ENCODE measurements at regions not wholly inside any gene's neighbourhood (a gene's known extent, or its start where the extent isn't known, plus 50 kb on each side); places are given as distances from the start of the nearest gene placed in this dataset.

- ATAC-seq (ENCODE audit: insufficient read depth, low FRiP score) (no peak), DNase-seq (no peak)
- H3K9me3 ChIP-seq (ENCODE audit: control insufficient read depth in 4 of 4, insufficient read depth in 3 of 4, low read length in 3 of 4): no peaks in the 10 kb centered on the region
- no peak overlapping the region for H3K27ac ChIP-seq (ENCODE audit: low read depth in 1 of 2, low read length in 1 of 2)
- no peak overlapping the region for H3K9ac ChIP-seq (ENCODE audit: insufficient read depth in 1 of 2, low read length in 2 of 2)
- no peaks in the 10 kb centered on the region for H3K27me3 ChIP-seq (ENCODE audit: control insufficient read depth in 3 of 3, insufficient read depth in 3 of 3, low read length in 2 of 3)
- H3K4me1 ChIP-seq (ENCODE audit: control insufficient read depth in 5 of 5, insufficient read depth in 5 of 5, low read length in 5 of 5): no peaks in the 10 kb centered on the region
- TF ChIP-seq, protein P1, sequence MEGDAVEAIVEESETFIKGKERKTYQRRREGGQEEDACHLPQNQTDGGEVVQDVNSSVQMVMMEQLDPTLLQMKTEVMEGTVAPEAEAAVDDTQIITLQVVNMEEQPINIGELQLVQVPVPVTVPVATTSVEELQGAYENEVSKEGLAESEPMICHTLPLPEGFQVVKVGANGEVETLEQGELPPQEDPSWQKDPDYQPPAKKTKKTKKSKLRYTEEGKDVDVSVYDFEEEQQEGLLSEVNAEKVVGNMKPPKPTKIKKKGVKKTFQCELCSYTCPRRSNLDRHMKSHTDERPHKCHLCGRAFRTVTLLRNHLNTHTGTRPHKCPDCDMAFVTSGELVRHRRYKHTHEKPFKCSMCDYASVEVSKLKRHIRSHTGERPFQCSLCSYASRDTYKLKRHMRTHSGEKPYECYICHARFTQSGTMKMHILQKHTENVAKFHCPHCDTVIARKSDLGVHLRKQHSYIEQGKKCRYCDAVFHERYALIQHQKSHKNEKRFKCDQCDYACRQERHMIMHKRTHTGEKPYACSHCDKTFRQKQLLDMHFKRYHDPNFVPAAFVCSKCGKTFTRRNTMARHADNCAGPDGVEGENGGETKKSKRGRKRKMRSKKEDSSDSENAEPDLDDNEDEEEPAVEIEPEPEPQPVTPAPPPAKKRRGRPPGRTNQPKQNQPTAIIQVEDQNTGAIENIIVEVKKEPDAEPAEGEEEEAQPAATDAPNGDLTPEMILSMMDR (IDR thresholded peaks at IDR 0.05; ENCODE audit: control extremely low read depth, extremely low read depth): no peak
- H3K4me3 ChIP-seq: no peak overlapping the region
- no peaks in the 10 kb centered on the region for H3K36me3 ChIP-seq (ENCODE audit: control insufficient read depth in 4 of 4, insufficient read depth in 4 of 4, low read length in 4 of 4)
These were observed 664.9 kb downstream of the TAF11L14 start for GRCh38 chr5:18299166-18299565.

- 72 to 78% methylated on average over 8 of the region's 8 CpGs for WGBS, 2 donors
- Histone ChIP-seq H3K27me3 (ENCODE audit: control insufficient read depth in 3 of 3, insufficient read depth in 3 of 3, low read length in 2 of 3) (no peaks in the 10 kb centered on the region), H3K9me3 (ENCODE audit: control insufficient read depth in 4 of 4, insufficient read depth in 3 of 4, low read length in 3 of 4) (no peaks in the 10 kb centered on the region), H3K36me3 (ENCODE audit: control insufficient read depth in 4 of 4, insufficient read depth in 4 of 4, low read length in 4 of 4) (no peaks in the 10 kb centered on the region), H3K27ac (ENCODE audit: low read depth in 1 of 2, low read length in 1 of 2) (no peak overlapping the region), H3K4me1 (ENCODE audit: control insufficient read depth in 5 of 5, insufficient read depth in 5 of 5, low read length in 5 of 5) (no peaks in the 10 kb centered on the region), H3K4me3 (no peak overlapping the region), H3K9ac (ENCODE audit: insufficient read depth in 1 of 2, low read length in 2 of 2) (no peak overlapping the region)
- DNase-seq (peak; percentile 59 to 72 (median 72)), ATAC-seq (ENCODE audit: insufficient read depth, low FRiP score) (no peak)
- TF ChIP-seq, protein P1 (IDR thresholded peaks at IDR 0.05; ENCODE audit: control extremely low read depth, extremely low read depth): peak; percentile 44
These were observed 671.1 kb downstream of the TAF11L14 start for GRCh38 chr5:18305288-18305924.

GRCh38 chr5:18311266-18311665, 677.0 kb downstream of the TAF11L14 start:
- ATAC-seq (ENCODE audit: insufficient read depth, low FRiP score): no peak
- H3K27me3 ChIP-seq (ENCODE audit: control insufficient read depth in 3 of 3, insufficient read depth in 3 of 3, low read length in 2 of 3): no peaks in the 10 kb centered on the region
- no peaks in the 10 kb centered on the region for H3K4me1 ChIP-seq (ENCODE audit: control insufficient read depth in 5 of 5, insufficient read depth in 5 of 5, low read length in 5 of 5)
- TF ChIP-seq, protein P1 (IDR thresholded peaks at IDR 0.05; ENCODE audit: control extremely low read depth, extremely low read depth): no peak
- H3K4me3 ChIP-seq: no peak overlapping the region
- no peak overlapping the region for H3K27ac ChIP-seq (ENCODE audit: low read depth in 1 of 2, low read length in 1 of 2)
- no peaks in the 10 kb centered on the region for H3K9me3 ChIP-seq (ENCODE audit: control insufficient read depth in 4 of 4, insufficient read depth in 3 of 4, low read length in 3 of 4)
- H3K9ac ChIP-seq (ENCODE audit: insufficient read depth in 1 of 2, low read length in 2 of 2): no peak overlapping the region
- 25 to 53% methylated on average over 3 of the region's 3 CpGs for WGBS, 2 donors
- peak in 2 of 3 donors; percentile 2 to 10 for DNase-seq
- H3K36me3 ChIP-seq (ENCODE audit: control insufficient read depth in 4 of 4, insufficient read depth in 4 of 4, low read length in 4 of 4): no peaks in the 10 kb centered on the region

- TF ChIP-seq, protein P1 (IDR thresholded peaks at IDR 0.05; ENCODE audit: control extremely low read depth, extremely low read depth): no peak
- no peaks in the 10 kb centered on the region for H3K27me3 ChIP-seq (ENCODE audit: control insufficient read depth in 3 of 3, insufficient read depth in 3 of 3, low read length in 2 of 3)
These were observed 677.8 kb downstream of the TAF11L14 start for GRCh38 chr5:18312016-18312415.

More at GRCh38 chr5:18312016-18312415, 677.8 kb downstream of the TAF11L14 start:
- no peak overlapping the region for H3K27ac ChIP-seq (ENCODE audit: low read depth in 1 of 2, low read length in 1 of 2)
- no peak overlapping the region for H3K9ac ChIP-seq (ENCODE audit: insufficient read depth in 1 of 2, low read length in 2 of 2)
- ATAC-seq (ENCODE audit: insufficient read depth, low FRiP score) (no peak), DNase-seq (no peak)
- H3K9me3 ChIP-seq (ENCODE audit: control insufficient read depth in 4 of 4, insufficient read depth in 3 of 4, low read length in 3 of 4): no peaks in the 10 kb centered on the region
- H3K4me1 ChIP-seq (ENCODE audit: control insufficient read depth in 5 of 5, insufficient read depth in 5 of 5, low read length in 5 of 5): no peaks in the 10 kb centered on the region
- no peak overlapping the region for H3K4me3 ChIP-seq
- no peaks in the 10 kb centered on the region for H3K36me3 ChIP-seq (ENCODE audit: control insufficient read depth in 4 of 4, insufficient read depth in 4 of 4, low read length in 4 of 4)
- WGBS, 2 donors: 94 to 96% methylated on average over 1 of the region's 1 CpG
